IMR-90 (cell line): ENCODE measurements at regions not wholly inside any gene's neighbourhood (a gene's known extent, or its start where the extent isn't known, plus 50 kb on each side); places are given as distances from the start of the nearest gene placed in this dataset.

Source experiments
- ATAC-seq: fragments of 200-7000 bp; cut with Tn5 transposase; 2 replicates; pipeline ENCODE4 v1.9.1; 2020; ENCODE audit warnings: low read depth, mild to moderate bottlenecking, moderate library complexity
- BruUV-seq: library from RNA; stranded (reverse); fragments of 400-500 nt; replicated peaks from 2 replicates; lab custom pipeline; 2021; lab: Mats Ljungman, UMichigan
- CTCF ChIA-PET: fragments of 300-600 bp; formaldehyde crosslinking; extraction: SDS; loops from one replicate; lab custom pipeline; 2021; ENCODE audit warnings: antibody characterized with exemption; lab: Yijun Ruan, JAX
- POLR2A ChIA-PET: fragments of 300-600 bp; sonication (Branson Sonifier 250); formaldehyde crosslinking; loops from one replicate; lab custom pipeline; 2022; ENCODE audit warnings: antibody characterized with exemption; ENCODE audit not compliant: unreplicated experiment; lab: Charles Lee
- DNase-seq: peaks from one replicate; pipeline ENCODE4 v3.0.0; 2013
- H2AFZ ChIP-seq: replicated peaks from 2 replicates; pipeline ENCODE3; 2013; ENCODE audit warnings: low read length, mild to moderate bottlenecking; ENCODE audit not compliant: poor library complexity
- H2AK5ac ChIP-seq: 2 replicates; pipeline ENCODE4 v1.6.1; 2013; ENCODE audit warnings: low read depth, low read length, inconsistent platforms
- H2AK9ac ChIP-seq: replicated peaks from 2 replicates; pipeline ENCODE3; 2013; ENCODE audit warnings: mild to moderate bottlenecking, low read depth, low read length, moderate library complexity; ENCODE audit not compliant: poor library complexity
- H2BK120ac ChIP-seq: 2 replicates; pipeline ENCODE4 v1.6.1; 2013; ENCODE audit warnings: low read depth, low read length, inconsistent platforms
- H2BK15ac ChIP-seq: 3 replicates; pipeline ENCODE4 v1.6.1; 2013; ENCODE audit warnings: low read depth, low read length, inconsistent platforms
- H2BK20ac ChIP-seq: 2 replicates; pipeline ENCODE4 v1.6.1; 2013; ENCODE audit warnings: low read depth, mild to moderate bottlenecking, inconsistent platforms, low read length, moderate library complexity
- H2BK5ac ChIP-seq: 2 replicates; pipeline ENCODE4 v1.6.1; 2013; ENCODE audit warnings: mild to moderate bottlenecking, low read depth, low read length, inconsistent platforms; ENCODE audit not compliant: poor library complexity, severe bottlenecking
- H3K14ac ChIP-seq: replicated peaks from 2 replicates; pipeline ENCODE4 v1.6.1; 2013; ENCODE audit warnings: low read depth, low read length, inconsistent platforms
- H3K18ac ChIP-seq: 2 replicates; pipeline ENCODE4 v1.6.1; 2013; ENCODE audit warnings: low read depth, low read length, control low read depth
- H3K23ac ChIP-seq: 2 replicates; pipeline ENCODE4 v1.6.1; 2013; ENCODE audit warnings: low read depth, low read length, inconsistent platforms
- H3K27ac ChIP-seq: 2 replicates; pipeline ENCODE4 v1.5.1; 2013; ENCODE audit warnings: mild to moderate bottlenecking, control low read depth, low read length; ENCODE audit not compliant: insufficient read depth
- H3K27me3 ChIP-seq: 2 replicates; pipeline ENCODE4 v1.6.1; 2013; ENCODE audit warnings: low read length; ENCODE audit not compliant: control insufficient read depth, insufficient read depth
- H3K36me3 ChIP-seq: 2 replicates; pipeline ENCODE4 v1.6.1; 2013; ENCODE audit warnings: low read length, mixed read lengths; ENCODE audit not compliant: control insufficient read depth, insufficient read depth
- H3K4ac ChIP-seq: 2 replicates; pipeline ENCODE4 v1.6.1; 2013; ENCODE audit warnings: low read depth, low read length, inconsistent platforms
- H3K4me1 ChIP-seq: 2 replicates; pipeline ENCODE4 v1.6.1; 2013; ENCODE audit warnings: low read length, mixed read lengths; ENCODE audit not compliant: control insufficient read depth, insufficient read depth
- H3K4me2 ChIP-seq: 2 replicates; pipeline ENCODE4 v1.6.1; 2013; ENCODE audit warnings: low read depth, mild to moderate bottlenecking, control low read depth, low read length, moderate library complexity
- H3K4me3 ChIP-seq: 2 replicates; pipeline ENCODE4 v1.5.1; 2013; ENCODE audit warnings: low read depth, mild to moderate bottlenecking, control low read depth, low read length, moderate library complexity; ENCODE audit not compliant: insufficient read depth
- H3K56ac ChIP-seq: 2 replicates; pipeline ENCODE4 v1.6.1; 2013; ENCODE audit warnings: low read length, inconsistent platforms; ENCODE audit not compliant: insufficient read depth; ENCODE audit errors: extremely low read depth
- H3K79me1 ChIP-seq, 2 experiments: 2 replicates each; pipeline ENCODE4 v1.6.1; 2013; ENCODE audit warnings: low read length in 2 of 2, inconsistent platforms in 1 of 2, low read depth in 1 of 2
- H3K9ac ChIP-seq: 2 replicates; pipeline ENCODE4 v1.6.1; 2013; ENCODE audit warnings: low read depth, low read length, control low read depth
- H3K9me1 ChIP-seq: 2 replicates; pipeline ENCODE4 v1.6.1; 2013; ENCODE audit warnings: low read length, inconsistent platforms; ENCODE audit not compliant: insufficient read depth
- H3K9me3 ChIP-seq: 2 replicates; pipeline ENCODE4 v1.6.1; 2013; ENCODE audit warnings: low read length; ENCODE audit not compliant: control insufficient read depth, insufficient read depth
- H4K20me1 ChIP-seq: 2 replicates; pipeline ENCODE4 v1.6.1; 2013; ENCODE audit warnings: low read length, inconsistent platforms; ENCODE audit not compliant: insufficient read depth
- H4K5ac ChIP-seq: 2 replicates; pipeline ENCODE4 v1.6.1; 2013; ENCODE audit warnings: mild to moderate bottlenecking, low read depth, low read length, control low read depth
- H4K8ac ChIP-seq, 2 experiments: 2 replicates each; pipeline ENCODE4 v1.6.1; 2013; ENCODE audit warnings: low read depth in 2 of 2, low read length in 2 of 2, control low read depth in 1 of 2, inconsistent platforms in 1 of 2
- H4K91ac ChIP-seq: 2 replicates; pipeline ENCODE4 v1.6.1; 2013; ENCODE audit warnings: low read depth, low read length, inconsistent platforms; ENCODE audit not compliant: insufficient read depth
- BHLHE40 ChIP-seq: fragments of 150-350 bp; IDR thresholded peaks from 2 replicates; pipeline ENCODE4 v1.6.1; 2016; ENCODE audit warnings: mild to moderate bottlenecking, low read depth, low read length
- CEBPB ChIP-seq: IDR thresholded peaks from 2 replicates; pipeline ENCODE4 v1.6.1; 2012; ENCODE audit warnings: low read depth, low read length, improper control_type of control experiment
- CHD1 ChIP-seq: IDR thresholded peaks from 2 replicates; pipeline ENCODE4 v1.6.1; 2012; ENCODE audit warnings: low read depth, low read length, improper control_type of control experiment
- ELK1 ChIP-seq: fragments of 150-350 bp; IDR thresholded peaks from 2 replicates; pipeline ENCODE4 v1.6.1; 2016; ENCODE audit warnings: low read depth, mild to moderate bottlenecking, low read length, moderate library complexity, borderline replicate concordance
- FOS ChIP-seq: fragments of 150-350 bp; IDR thresholded peaks from 2 replicates; pipeline ENCODE4 v1.6.1; 2016; ENCODE audit warnings: low read depth, low read length
- MAFK ChIP-seq: IDR thresholded peaks from 2 replicates; pipeline ENCODE4 v1.6.1; 2012; ENCODE audit warnings: low read depth, low read length, improper control_type of control experiment
- MAZ ChIP-seq: IDR thresholded peaks from 2 replicates; pipeline ENCODE4 v1.6.1; 2012; ENCODE audit warnings: low read depth, mild to moderate bottlenecking, low read length, improper control_type of control experiment, moderate library complexity, borderline replicate concordance
- NFE2L2 ChIP-seq: fragments of 150-350 bp; IDR thresholded peaks from 2 replicates; pipeline ENCODE4 v1.6.1; 2016; ENCODE audit warnings: low read depth, mild to moderate bottlenecking, low read length
- POLR2A ChIP-seq: IDR thresholded peaks from 2 replicates; pipeline ENCODE4 v1.6.1; 2012; ENCODE audit warnings: mild to moderate bottlenecking, low read depth, low read length
- RAD21 ChIP-seq: IDR thresholded peaks from 2 replicates; pipeline ENCODE4 v1.6.1; 2012; ENCODE audit warnings: low read length, improper control_type of control experiment
- RFX5 ChIP-seq: IDR thresholded peaks from 2 replicates; pipeline ENCODE4 v1.8.0; 2012; ENCODE audit warnings: low read depth, mild to moderate bottlenecking, low read length, moderate library complexity
- SMC3 ChIP-seq: fragments of 150-350 bp; IDR thresholded peaks from 2 replicates; pipeline ENCODE4 v1.6.1; 2016; ENCODE audit warnings: low read depth, mild to moderate bottlenecking, antibody characterized with exemption, low read length, moderate library complexity
- USF2 ChIP-seq: fragments of 150-350 bp; IDR thresholded peaks from 2 replicates; pipeline ENCODE4 v1.6.1; 2017; ENCODE audit warnings: mild to moderate bottlenecking, antibody characterized with exemption, low read length, low read depth
- WGBS, 2 experiments: methylation state at CpG; one replicate each; pipeline versions ENCODE4 v1.1.5 to v1.1.7; 2013; ENCODE audit warnings: missing lambda C conversion rate in 2 of 2; ENCODE audit not compliant: insufficient read length in 1 of 2; ENCODE audit errors: extremely low coverage in 2 of 2; 5-methylcytosine and 5-hydroxymethylcytosine counted together
- dilution Hi-C: fragments of 300-500 bp; cut with HindIII; formaldehyde crosslinking; loops from one replicate; pipeline ENCODE4 v1.14.3; 2018; ENCODE audit warnings: low sequenced_read_pairs; ENCODE audit not compliant: unreplicated experiment
- in situ Hi-C: fragments of 300-500 bp; cut with MboI; formaldehyde crosslinking; loops from 3 replicates; pipeline ENCODE4 v1.14.3; 2019; ENCODE audit warnings: low sequenced_read_pairs, inconsistent platforms, mixed read lengths
- intact Hi-C: fragments of 100-400 bp; cut with micrococcal nuclease; formaldehyde crosslinking; loops from 2 replicates; pipeline ENCODE4 v1.10.0; 2022

GRCh38 chr21:17915976-17916375 lies 96.8 kb upstream of the C21orf91 start:
- ChIA-PET CTCF (interaction anchor here (2.3 kb wide), 1 partner anchor 9 kb away, joined by 13 read pairs; no protein-coding TSS in a partner anchor), POLR2A (no interaction called here)
- Histone ChIP-seq H2BK120ac (no peak overlapping the region), H2AFZ (no peak overlapping the region), H3K23ac (no peak overlapping the region), H3K9me1 (no peaks in the 10 kb centered on the region), H2AK9ac (no peak overlapping the region), H3K14ac (no peak overlapping the region), H3K56ac (no peak overlapping the region), H3K4ac (no peak overlapping the region), H3K4me1 (no peaks in the 10 kb centered on the region), H2BK20ac (no peak overlapping the region), H3K27me3 (0 out of 2 replicates have a peak, but pooled peaks cover 2% of the 10 kb centered on the region), H2BK15ac (no peak overlapping the region), H3K9me3 (no peaks in the 10 kb centered on the region), H3K79me1 (no peaks in the 10 kb centered on the region), H3K27ac (no peak overlapping the region), H4K20me1 (no peaks in the 10 kb centered on the region), H3K4me3 (no peak overlapping the region), H3K36me3 (no peaks in the 10 kb centered on the region), H3K18ac (no peak overlapping the region), H4K91ac (no peak overlapping the region), H2BK5ac (no peak overlapping the region), H3K4me2 (no peak overlapping the region), H4K8ac (no peak overlapping the region), H4K5ac (no peak overlapping the region), H3K9ac (no peak overlapping the region), H2AK5ac (no peak overlapping the region)
- no TSS peak for BruUV-seq
- no CpG with 5 or more reads among the region's 3 CpGs for WGBS, 2 experiments
- no peak for ATAC-seq
- in situ Hi-C loops (no loop called here), intact Hi-C loops (no loop called here), dilution Hi-C loops (loop anchor here (10.0 kb wide), 1 partner anchor 241 kb away; no protein-coding TSS in a partner anchor)
- TF ChIP-seq USF2 (no peak), ELK1 (no peak), POLR2A (no peak), MAFK (no peak), MAZ (no peak), NFE2L2 (no peak), RAD21 (no peak), CEBPB (no peak), CHD1 (no peak), BHLHE40 (no peak), RFX5 (no peak), SMC3 (no peak), FOS (no peak)
- no peak for DNase-seq
